Brain microvascular endothelial cell (primary cell): ENCODE measurements at regions not wholly inside any gene's neighbourhood (a gene's known extent, or its start where the extent isn't known, plus 50 kb on each side); places are given as distances from the start of the nearest gene placed in this dataset.

Source experiments
- DNase-seq: peaks from one replicate; pipeline ENCODE4 v3.0.0-alpha.2; 2020
- H3K27ac ChIP-seq: fragments of 250-450 bp; sonication (Bioruptor Pico); 2 replicates; pipeline ENCODE4 v1.5.1; 2020; ENCODE audit warnings: mild to moderate bottlenecking, moderate library complexity
- H3K27me3 ChIP-seq: fragments of 250-450 bp; sonication (Bioruptor Pico); replicated peaks from 2 replicates; pipeline ENCODE4 v1.5.1; 2020; ENCODE audit warnings: mild to moderate bottlenecking
- H3K36me3 ChIP-seq: fragments of 250-450 bp; sonication (Bioruptor Pico); replicated peaks from 2 replicates; pipeline ENCODE4 v1.5.1; 2020; ENCODE audit warnings: mild to moderate bottlenecking
- H3K4me3 ChIP-seq: 2 replicates; pipeline ENCODE4 v1.5.1; 2011; ENCODE audit warnings: low read depth, mild to moderate bottlenecking, control low read depth, low read length, moderate library complexity
- CTCF ChIP-seq: IDR thresholded peaks from 2 replicates; pipeline ENCODE4 v1.5.1; 2011; ENCODE audit warnings: low read depth, mild to moderate bottlenecking, moderate library complexity, low read length, control low read depth, inconsistent platforms; ENCODE audit errors: missing control alignments
- in situ Hi-C: cut with HindIII; loops from 2 replicates; pipeline ENCODE4 v1.10.0; 2017; ENCODE audit warnings: low sequenced_read_pairs, low pct_ligation_motif_present

GRCh38 chr18:29711932-29712331, 1330.6 kb downstream of the DSC3 start:
- Histone ChIP-seq H3K36me3 (no peaks in the 10 kb centered on the region), H3K27ac (no peak overlapping the region), H3K27me3 (no peaks in the 10 kb centered on the region), H3K4me3 (no peak overlapping the region)
- DNase-seq, result no peak
- in situ Hi-C loops, result no loop called here
- no peak for TF ChIP-seq CTCF

GRCh38 chr18:29693334-29693733, 1349.2 kb downstream of the DSC3 start:
- no peak for DNase-seq
- no peak overlapping the region for H3K27ac ChIP-seq
- in situ Hi-C loops, result no loop called here
- no peaks in the 10 kb centered on the region for H3K36me3 ChIP-seq
- H3K4me3 ChIP-seq, result no peak overlapping the region
- H3K27me3 ChIP-seq, result no peaks in the 10 kb centered on the region
- TF ChIP-seq CTCF, result no peak

DNA sequence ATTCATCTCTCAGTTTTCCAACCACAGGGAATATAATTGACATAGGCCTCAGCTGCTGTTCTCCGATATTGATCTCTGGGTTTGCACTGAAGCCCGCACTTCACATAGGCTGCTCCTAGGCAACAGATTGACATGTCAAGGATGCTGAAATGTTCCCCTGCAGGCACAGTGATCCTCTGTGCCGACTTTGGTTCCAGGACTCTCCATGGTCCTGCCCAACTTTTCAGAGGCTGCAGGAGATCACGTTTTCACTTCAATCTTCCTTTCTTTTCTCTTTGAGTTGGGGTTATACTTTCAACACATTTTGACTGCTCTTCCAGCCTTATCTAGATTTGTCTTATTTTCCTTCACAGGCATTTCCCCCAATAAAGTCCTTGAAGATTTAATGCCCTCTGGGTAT, 1361.0 kb downstream of the DSC3 start:
- no peaks in the 10 kb centered on the region for H3K27me3 ChIP-seq
- in situ Hi-C loops, result no loop called here
- H3K27ac ChIP-seq, result no peak overlapping the region
- H3K4me3 ChIP-seq, result no peak overlapping the region
- H3K36me3 ChIP-seq, result no peaks in the 10 kb centered on the region
- DNase-seq, result no peak
- TF ChIP-seq CTCF, result no peak

DNA sequence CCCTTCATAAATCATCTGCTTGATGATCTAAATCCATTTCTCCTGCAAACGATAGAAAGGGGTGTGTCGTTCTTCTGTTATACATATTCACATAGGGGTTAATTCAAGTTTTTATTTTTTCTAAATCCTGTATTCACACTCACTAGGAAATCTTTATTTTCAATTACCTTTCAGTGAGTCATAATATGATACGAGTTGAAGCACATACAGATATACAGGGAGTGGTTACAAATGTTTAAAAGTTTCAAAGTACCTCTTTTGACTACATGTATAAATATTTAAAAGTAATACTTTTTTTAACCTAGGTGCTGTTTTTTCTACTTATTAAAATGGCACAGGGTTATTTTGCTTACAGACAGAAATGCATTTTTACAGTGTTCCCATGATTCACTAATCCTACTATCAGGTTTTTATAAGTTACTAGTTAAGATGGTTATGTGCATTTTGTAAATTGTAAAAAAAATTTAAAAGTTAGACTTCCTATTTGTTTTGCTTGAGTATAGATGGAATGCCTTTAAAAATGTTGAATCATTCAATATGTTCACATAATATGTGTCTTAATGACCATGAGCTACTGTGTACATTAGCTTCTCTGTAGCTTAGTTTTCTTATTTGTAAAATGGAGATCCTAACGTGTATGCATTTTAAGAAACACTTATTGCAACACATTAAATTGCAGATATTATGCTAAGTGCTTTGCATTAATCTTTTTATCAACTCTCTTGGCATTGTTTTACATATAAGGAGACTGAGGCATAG, 1378.1 kb downstream of the DSC3 start:
- Histone ChIP-seq H3K27ac (no peak overlapping the region), H3K4me3 (no peak overlapping the region), H3K27me3 (no peaks in the 10 kb centered on the region), H3K36me3 (no peaks in the 10 kb centered on the region)
- no peak for DNase-seq
- TF ChIP-seq CTCF, result no peak
- in situ Hi-C loops, result no loop called here

DNA sequence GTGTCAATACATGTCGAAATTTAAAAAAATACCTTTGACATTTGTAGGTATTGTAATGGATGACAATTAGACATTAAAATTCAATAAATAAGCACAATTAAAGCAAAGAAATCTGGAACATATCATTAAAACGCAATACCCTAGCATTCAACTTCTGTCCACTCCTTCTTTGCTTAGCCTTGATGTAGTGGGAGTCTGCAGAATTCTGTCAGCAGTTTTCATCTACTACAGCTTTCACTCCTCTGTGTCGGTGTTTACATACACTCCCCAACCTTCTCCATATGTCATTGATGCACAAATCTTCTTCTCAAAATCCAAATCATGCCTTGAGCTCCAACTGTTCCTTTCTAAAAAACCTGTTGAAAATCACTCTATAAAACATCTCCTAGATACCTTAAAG, 1380.6 kb downstream of the DSC3 start:
- no peaks in the 10 kb centered on the region for H3K36me3 ChIP-seq
- TF ChIP-seq CTCF, result no peak
- no peak overlapping the region for H3K27ac ChIP-seq
- no peak overlapping the region for H3K4me3 ChIP-seq
- no peak for DNase-seq
- in situ Hi-C loops, result no loop called here
- H3K27me3 ChIP-seq, result no peaks in the 10 kb centered on the region

DNA sequence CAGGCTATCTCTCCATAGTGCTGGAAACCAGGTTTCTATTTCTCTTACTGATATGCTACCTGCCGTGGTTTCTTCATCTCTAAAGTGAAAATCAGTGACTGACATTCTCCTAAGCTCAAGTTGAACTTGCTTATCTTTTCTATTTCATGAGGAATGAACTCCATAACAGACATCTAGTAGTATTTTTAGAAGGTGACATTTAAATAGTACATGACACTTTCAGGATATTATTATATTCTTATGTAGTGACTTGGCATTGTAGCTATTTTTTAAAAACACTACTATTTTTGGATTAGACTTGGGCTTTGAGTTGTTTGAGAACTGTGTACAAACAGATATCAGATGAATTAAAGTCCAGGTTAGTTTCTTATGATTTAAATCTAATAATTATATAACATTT, 1381.8 kb downstream of the DSC3 start:
- no peak for TF ChIP-seq CTCF
- H3K4me3 ChIP-seq, result no peak overlapping the region
- DNase-seq, result no peak
- in situ Hi-C loops, result no loop called here
- H3K27ac ChIP-seq, result no peak overlapping the region
- H3K36me3 ChIP-seq, result no peaks in the 10 kb centered on the region
- no peaks in the 10 kb centered on the region for H3K27me3 ChIP-seq
